ENCODE measurements at regions not wholly inside any gene's neighbourhood (a gene's known extent, or its start where the extent isn't known, plus 50 kb on each side); places are given as distances from the start of the nearest gene placed in this dataset.

- no peak overlapping the region for H3K4me3 ChIP-seq
- no peaks in the 10 kb centered on the region for H3K27me3 ChIP-seq (ENCODE audit: low read depth)
- DNase-seq (ENCODE audit: low spot score in 2 of 2), result no peak
- H3K4me1 ChIP-seq, result no peaks in the 10 kb centered on the region
- in situ Hi-C loops (cut with MboI; ENCODE audit: low sequenced_read_pairs), result no loop called here
- H3K36me3 ChIP-seq (replicated peaks), result no peaks in the 10 kb centered on the region
- no peaks in the 10 kb centered on the region for H3K9me3 ChIP-seq
These were observed 365.5 kb upstream of the SUCLG2 start for GRCh38 chr3:68019876-68020275.

GRCh38 chr3:68018275-68018674 lies 363.9 kb upstream of the SUCLG2 start:
- in situ Hi-C loops (cut with MboI; ENCODE audit: low sequenced_read_pairs), result no loop called here

GRCh38 chr3:68017069-68017468 lies 362.7 kb upstream of the SUCLG2 start:
- Histone ChIP-seq H3K4me1 (no peaks in the 10 kb centered on the region), H3K27me3 (ENCODE audit: low read depth) (0 out of 2 replicates have a peak, but pooled peaks cover 2% of the 10 kb centered on the region), H3K36me3 (replicated peaks) (no peaks in the 10 kb centered on the region), H3K9me3 (no peaks in the 10 kb centered on the region), H3K4me3 (no peak overlapping the region)
- in situ Hi-C loops (cut with MboI; ENCODE audit: low sequenced_read_pairs), result no loop called here
- no peak for DNase-seq (ENCODE audit: low spot score in 2 of 2)

More at GRCh38 chr3:68018275-68018674, 363.9 kb upstream of the SUCLG2 start:
- Histone ChIP-seq H3K27me3 (ENCODE audit: low read depth) (no peaks in the 10 kb centered on the region), H3K9me3 (no peaks in the 10 kb centered on the region), H3K4me3 (no peak overlapping the region), H3K36me3 (replicated peaks) (no peaks in the 10 kb centered on the region), H3K4me1 (no peaks in the 10 kb centered on the region)
- DNase-seq (ENCODE audit: low spot score in 2 of 2), result no peak

- H3K9me3 ChIP-seq, result no peaks in the 10 kb centered on the region
- in situ Hi-C loops (cut with MboI; ENCODE audit: low sequenced_read_pairs), result no loop called here
- no peaks in the 10 kb centered on the region for H3K36me3 ChIP-seq (replicated peaks)
- H3K4me3 ChIP-seq, result no peak overlapping the region
- peaks cover 32% of the 10 kb centered on the region for H3K27me3 ChIP-seq (ENCODE audit: low read depth)
- H3K4me1 ChIP-seq, result no peaks in the 10 kb centered on the region
- no peak for DNase-seq (ENCODE audit: low spot score in 2 of 2)
These were observed 355.5 kb upstream of the SUCLG2 start for GRCh38 chr3:68009900-68010299.

- H3K36me3 ChIP-seq (replicated peaks), result no peaks in the 10 kb centered on the region
- H3K27me3 ChIP-seq (ENCODE audit: low read depth), result peaks cover 40% of the 10 kb centered on the region
- peak in 1 of 2 experiments; percentile 14 for DNase-seq (ENCODE audit: low spot score in 2 of 2)
- H3K4me1 ChIP-seq, result no peaks in the 10 kb centered on the region
- in situ Hi-C loops (cut with MboI; ENCODE audit: low sequenced_read_pairs), result no loop called here
- no peaks in the 10 kb centered on the region for H3K9me3 ChIP-seq
- H3K4me3 ChIP-seq, result no peak overlapping the region
These were observed 353.3 kb upstream of the SUCLG2 start for GRCh38 chr3:68007621-68008226.

GRCh38 chr3:68006646-68007045 lies 352.2 kb upstream of the SUCLG2 start:
- H3K4me1 ChIP-seq, result no peaks in the 10 kb centered on the region
- in situ Hi-C loops (cut with MboI; ENCODE audit: low sequenced_read_pairs), result no loop called here
- DNase-seq (ENCODE audit: low spot score in 2 of 2), result no peak

GRCh38 chr3:68004091-68004490 lies 349.7 kb upstream of the SUCLG2 start:
- no peak for DNase-seq (ENCODE audit: low spot score in 2 of 2)
- Histone ChIP-seq H3K36me3 (replicated peaks) (no peaks in the 10 kb centered on the region), H3K4me3 (no peak overlapping the region), H3K4me1 (no peaks in the 10 kb centered on the region), H3K9me3 (no peaks in the 10 kb centered on the region), H3K27me3 (ENCODE audit: low read depth) (peaks cover 38% of the 10 kb centered on the region)
- in situ Hi-C loops (cut with MboI; ENCODE audit: low sequenced_read_pairs), result no loop called here

More at GRCh38 chr3:68006646-68007045, 352.2 kb upstream of the SUCLG2 start:
- H3K4me3 ChIP-seq, result no peak overlapping the region
- H3K36me3 ChIP-seq (replicated peaks), result no peaks in the 10 kb centered on the region
- peaks cover 40% of the 10 kb centered on the region for H3K27me3 ChIP-seq (ENCODE audit: low read depth)
- H3K9me3 ChIP-seq, result no peaks in the 10 kb centered on the region

GRCh38 chr3:67998281-67998680 lies 343.9 kb upstream of the SUCLG2 start:
- H3K4me1 ChIP-seq, result no peaks in the 10 kb centered on the region
- DNase-seq (ENCODE audit: low spot score in 2 of 2), result no peak
- in situ Hi-C loops (cut with MboI; ENCODE audit: low sequenced_read_pairs), result no loop called here
- no peaks in the 10 kb centered on the region for H3K36me3 ChIP-seq (replicated peaks)
- peaks cover 2% of the 10 kb centered on the region; the same call in 1 of the 2 replicates for H3K27me3 ChIP-seq (ENCODE audit: low read depth)
- H3K9me3 ChIP-seq, result no peaks in the 10 kb centered on the region
- H3K4me3 ChIP-seq, result no peak overlapping the region

GRCh38 chr3:67995206-67995605 lies 340.8 kb upstream of the SUCLG2 start:
- in situ Hi-C loops (cut with MboI; ENCODE audit: low sequenced_read_pairs), result no loop called here
- DNase-seq (ENCODE audit: low spot score in 2 of 2), result no peak
- Histone ChIP-seq H3K27me3 (ENCODE audit: low read depth) (no peaks in the 10 kb centered on the region), H3K4me3 (no peak overlapping the region), H3K4me1 (no peaks in the 10 kb centered on the region), H3K9me3 (no peaks in the 10 kb centered on the region), H3K36me3 (replicated peaks) (no peaks in the 10 kb centered on the region)

- in situ Hi-C loops (cut with MboI; ENCODE audit: low sequenced_read_pairs), result no loop called here
- DNase-seq (ENCODE audit: low spot score in 2 of 2), result no peak
- Histone ChIP-seq H3K9me3 (no peaks in the 10 kb centered on the region), H3K4me1 (no peaks in the 10 kb centered on the region), H3K27me3 (ENCODE audit: low read depth) (no peaks in the 10 kb centered on the region), H3K36me3 (replicated peaks) (no peaks in the 10 kb centered on the region), H3K4me3 (no peak overlapping the region)
These were observed 332.3 kb upstream of the SUCLG2 start for GRCh38 chr3:67986706-67987105.

- no peaks in the 10 kb centered on the region for H3K27me3 ChIP-seq (ENCODE audit: low read depth)
- H3K36me3 ChIP-seq (replicated peaks), result no peaks in the 10 kb centered on the region
- H3K4me3 ChIP-seq, result no peak overlapping the region
- no peak for DNase-seq (ENCODE audit: low spot score in 2 of 2)
- H3K4me1 ChIP-seq, result no peaks in the 10 kb centered on the region
- H3K9me3 ChIP-seq, result no peaks in the 10 kb centered on the region
- in situ Hi-C loops (cut with MboI; ENCODE audit: low sequenced_read_pairs), result no loop called here
These were observed 328.8 kb upstream of the SUCLG2 start for GRCh38 chr3:67983166-67983565.

GRCh38 chr3:67981077-67981476 lies 326.7 kb upstream of the SUCLG2 start:
- H3K36me3 ChIP-seq (replicated peaks), result no peaks in the 10 kb centered on the region
- in situ Hi-C loops (cut with MboI; ENCODE audit: low sequenced_read_pairs), result no loop called here
- H3K4me3 ChIP-seq, result no peak overlapping the region
- no peaks in the 10 kb centered on the region for H3K4me1 ChIP-seq
- no peaks in the 10 kb centered on the region for H3K9me3 ChIP-seq
- no peaks in the 10 kb centered on the region for H3K27me3 ChIP-seq (ENCODE audit: low read depth)
- DNase-seq (ENCODE audit: low spot score in 2 of 2), result no peak

- H3K9me3 ChIP-seq, result no peaks in the 10 kb centered on the region
These were observed 324.9 kb upstream of the SUCLG2 start for GRCh38 chr3:67979342-67979741.

GRCh38 chr3:67977762-67978161 lies 323.4 kb upstream of the SUCLG2 start:
- DNase-seq (ENCODE audit: low spot score in 2 of 2), result no peak
- Histone ChIP-seq H3K27me3 (ENCODE audit: low read depth) (no peaks in the 10 kb centered on the region), H3K9me3 (no peaks in the 10 kb centered on the region), H3K4me1 (no peaks in the 10 kb centered on the region), H3K4me3 (no peak overlapping the region), H3K36me3 (replicated peaks) (no peaks in the 10 kb centered on the region)
- in situ Hi-C loops (cut with MboI; ENCODE audit: low sequenced_read_pairs), result no loop called here

More at GRCh38 chr3:67979342-67979741, 324.9 kb upstream of the SUCLG2 start:
- H3K36me3 ChIP-seq (replicated peaks), result no peaks in the 10 kb centered on the region
- no peak for DNase-seq (ENCODE audit: low spot score in 2 of 2)
- H3K27me3 ChIP-seq (ENCODE audit: low read depth), result no peaks in the 10 kb centered on the region
- no peak overlapping the region for H3K4me3 ChIP-seq
- in situ Hi-C loops (cut with MboI; ENCODE audit: low sequenced_read_pairs), result no loop called here
- no peaks in the 10 kb centered on the region for H3K4me1 ChIP-seq

- Histone ChIP-seq H3K4me1 (no peaks in the 10 kb centered on the region), H3K4me3 (no peak overlapping the region), H3K27me3 (ENCODE audit: low read depth) (no peaks in the 10 kb centered on the region), H3K36me3 (replicated peaks) (no peaks in the 10 kb centered on the region), H3K9me3 (no peaks in the 10 kb centered on the region)
- DNase-seq (ENCODE audit: low spot score in 2 of 2), result no peak
- in situ Hi-C loops (cut with MboI; ENCODE audit: low sequenced_read_pairs), result no loop called here
These were observed 322.3 kb upstream of the SUCLG2 start for GRCh38 chr3:67976663-67977062.
